Fibroblast of mammary gland (primary cell): ENCODE measurements at regions not wholly inside any gene's neighbourhood (a gene's known extent, or its start where the extent isn't known, plus 50 kb on each side); places are given as distances from the start of the nearest gene placed in this dataset.
"Not testable (repeated sequence)": the region's sequence is repeated elsewhere in the genome, so short reads cannot be mapped to it uniquely, and the experiment has no call there.

ENCODE experiments used
- DNase-seq: peaks from one replicate; pipeline ENCODE4 v3.0.0-alpha.2; 2010; ENCODE audit warnings: low read depth
- H3K4me3 ChIP-seq: 2 replicates; pipeline ENCODE4 v1.5.1; 2011; ENCODE audit warnings: low read depth, mild to moderate bottlenecking, low read length, moderate library complexity; ENCODE audit not compliant: control insufficient read depth

- not testable (repeated sequence) for DNase-seq
These were observed 5507.7 kb upstream of the TPTE start for GRCh38 chr21:5013455-5014304.

GRCh38 chr21:5015187-5015586, 5506.2 kb upstream of the TPTE start:
- DNase-seq, result not testable (repeated sequence)

More at GRCh38 chr21:5013455-5014304, 5507.7 kb upstream of the TPTE start:
- not testable (repeated sequence) for H3K4me3 ChIP-seq

GRCh38 chr21:5019120-5019519, 5502.3 kb upstream of the TPTE start:
- not testable (repeated sequence) for DNase-seq, H3K4me3 ChIP-seq

More at GRCh38 chr21:5015187-5015586, 5506.2 kb upstream of the TPTE start:
- not testable (repeated sequence) for H3K4me3 ChIP-seq

DNA sequence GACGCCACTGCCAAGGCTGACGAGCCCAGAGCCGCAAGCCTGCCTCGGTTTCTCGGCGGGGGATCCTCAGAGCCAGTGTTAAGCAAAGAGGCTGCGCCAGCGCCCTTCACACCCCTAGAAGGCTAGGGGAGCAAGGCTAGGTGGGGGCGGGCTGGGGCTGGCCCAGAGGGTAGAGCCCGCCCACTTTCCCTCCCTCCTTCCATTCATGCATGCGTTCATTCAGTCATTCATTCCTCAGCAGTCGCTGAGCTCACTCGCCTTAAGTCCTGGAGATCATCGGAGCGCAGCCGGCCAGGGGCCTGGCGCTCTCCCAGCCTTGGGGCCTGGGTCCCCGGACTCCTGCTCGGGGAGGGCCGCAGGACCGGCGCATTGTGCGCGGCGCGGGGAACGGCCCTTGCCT, 5499.6 kb upstream of the TPTE start:
- H3K4me3 ChIP-seq, DNase-seq: not testable (repeated sequence)

DNA sequence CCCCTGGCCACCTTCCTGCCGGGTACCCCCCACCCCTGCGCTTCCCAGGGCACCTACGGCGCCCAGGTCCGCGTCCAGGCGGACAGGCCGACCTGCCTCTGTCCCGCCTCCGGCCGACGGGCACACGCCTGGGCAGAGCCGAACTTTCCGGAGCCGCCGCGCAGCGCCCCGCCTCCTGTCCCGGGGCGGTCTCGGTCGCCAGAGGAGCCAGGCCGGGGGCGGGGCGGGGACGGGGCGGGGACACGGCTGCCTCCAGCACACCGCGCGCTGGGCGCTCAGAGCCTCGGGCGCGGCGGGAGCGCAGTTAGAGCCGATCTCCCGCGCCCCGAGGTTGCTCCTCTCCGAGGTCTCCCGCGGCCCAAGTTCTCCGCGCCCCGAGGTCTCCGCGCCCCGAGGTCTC, 5499.1 kb upstream of the TPTE start:
- not testable (repeated sequence) for DNase-seq, H3K4me3 ChIP-seq

GRCh38 chr21:5022748-5023147, 5498.6 kb upstream of the TPTE start:
- not testable (repeated sequence) for H3K4me3 ChIP-seq, DNase-seq

DNA sequence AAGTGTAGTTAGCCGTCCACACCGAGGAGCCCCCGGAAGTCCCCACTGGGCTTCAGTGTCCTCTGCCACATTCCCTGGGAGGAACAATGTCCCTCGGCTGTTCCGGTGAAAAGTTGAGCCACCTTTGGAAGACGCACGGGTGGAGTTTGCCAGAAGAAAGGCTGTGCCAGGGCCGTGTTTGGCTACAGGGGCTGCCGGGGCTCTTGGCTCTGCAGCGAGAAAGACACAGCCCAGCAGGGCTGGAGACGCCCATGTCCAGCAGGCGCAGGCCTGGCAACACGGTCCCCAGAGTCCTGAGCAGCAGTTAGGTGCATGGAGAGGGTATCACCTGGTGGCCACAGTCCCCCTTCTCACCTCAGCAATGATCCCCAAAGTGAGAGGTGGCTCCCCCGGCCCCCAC, 5486.2 kb upstream of the TPTE start:
- not testable (repeated sequence) for H3K4me3 ChIP-seq, DNase-seq

- H3K4me3 ChIP-seq, DNase-seq: not testable (repeated sequence)
These were observed 5485.8 kb upstream of the TPTE start for GRCh38 chr21:5035587-5035986.

- H3K4me3 ChIP-seq, DNase-seq: not testable (repeated sequence)
These were observed 5483.6 kb upstream of the TPTE start for GRCh38 chr21:5037606-5038331.

DNA sequence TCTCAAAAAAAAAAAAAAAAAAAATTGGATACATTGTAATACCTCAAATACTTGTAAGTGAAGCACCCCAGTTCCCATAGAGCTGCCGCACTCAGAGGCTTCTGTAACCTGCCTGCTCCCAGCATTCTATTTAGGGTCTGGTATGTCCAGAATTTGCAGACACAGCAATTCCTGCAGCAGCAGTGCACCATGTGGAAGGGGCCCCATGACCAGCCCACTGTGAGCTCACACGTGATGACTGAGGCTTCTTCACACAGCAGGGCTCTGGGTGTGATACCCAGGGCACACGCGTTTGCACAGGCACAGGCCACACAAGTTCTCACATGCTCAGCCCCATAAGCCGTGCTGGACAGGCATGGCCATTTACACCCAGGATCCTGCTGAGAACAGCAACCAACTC, 5481.5 kb upstream of the TPTE start:
- not testable (repeated sequence) for DNase-seq, H3K4me3 ChIP-seq

GRCh38 chr21:5042583-5042982, 5478.8 kb upstream of the TPTE start:
- not testable (repeated sequence) for H3K4me3 ChIP-seq, DNase-seq

DNA sequence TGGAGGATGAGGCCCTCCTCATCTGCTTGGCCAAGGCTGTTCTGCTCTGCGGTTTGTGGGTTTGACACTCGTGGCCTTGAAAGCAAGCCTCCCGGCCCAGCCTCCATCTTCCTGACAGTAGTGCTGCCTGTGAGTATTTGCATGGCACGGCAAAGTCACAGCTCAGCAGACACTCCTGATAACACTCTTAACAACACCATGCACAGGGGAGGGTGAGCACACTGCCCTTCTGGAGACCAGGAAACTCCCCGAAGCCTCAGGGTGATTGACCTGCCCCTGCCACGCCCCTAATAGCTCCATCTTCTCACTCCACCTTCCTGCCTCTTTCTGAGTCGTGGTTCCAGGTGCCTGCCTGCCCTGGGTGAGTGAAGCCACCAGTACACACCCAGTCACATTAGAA, 5476.6 kb upstream of the TPTE start:
- not testable (repeated sequence) for H3K4me3 ChIP-seq, DNase-seq

DNA sequence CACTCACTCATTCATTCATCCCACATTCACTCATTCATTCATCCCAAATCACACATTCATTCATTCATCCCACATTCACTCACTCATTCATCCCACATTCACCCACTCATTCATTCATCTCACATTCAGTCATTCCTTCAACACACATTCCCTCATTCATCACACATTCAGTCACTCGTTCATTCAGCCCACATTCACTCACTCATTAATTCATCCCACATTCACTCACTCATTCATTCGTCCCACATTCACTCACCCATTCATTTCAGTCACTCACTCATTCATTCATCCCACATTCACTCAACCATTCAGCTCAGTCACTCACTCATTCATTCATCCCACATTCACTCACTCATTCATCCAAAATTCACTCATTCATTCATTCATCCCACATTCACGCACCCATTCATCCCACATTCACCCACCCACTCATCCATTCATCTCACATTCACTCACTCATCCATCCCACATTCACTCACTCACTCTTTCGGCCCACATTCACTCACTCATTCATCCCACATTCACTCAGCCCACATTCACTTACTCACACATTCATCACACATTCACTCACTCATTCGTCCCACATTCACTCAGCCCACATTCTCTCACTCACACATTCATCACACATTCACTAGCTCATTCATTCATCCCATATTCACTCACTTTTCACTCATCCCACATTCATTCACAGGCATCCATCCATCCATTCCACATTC, 5469.9 kb upstream of the TPTE start:
- not testable (repeated sequence) for H3K4me3 ChIP-seq, DNase-seq

DNA sequence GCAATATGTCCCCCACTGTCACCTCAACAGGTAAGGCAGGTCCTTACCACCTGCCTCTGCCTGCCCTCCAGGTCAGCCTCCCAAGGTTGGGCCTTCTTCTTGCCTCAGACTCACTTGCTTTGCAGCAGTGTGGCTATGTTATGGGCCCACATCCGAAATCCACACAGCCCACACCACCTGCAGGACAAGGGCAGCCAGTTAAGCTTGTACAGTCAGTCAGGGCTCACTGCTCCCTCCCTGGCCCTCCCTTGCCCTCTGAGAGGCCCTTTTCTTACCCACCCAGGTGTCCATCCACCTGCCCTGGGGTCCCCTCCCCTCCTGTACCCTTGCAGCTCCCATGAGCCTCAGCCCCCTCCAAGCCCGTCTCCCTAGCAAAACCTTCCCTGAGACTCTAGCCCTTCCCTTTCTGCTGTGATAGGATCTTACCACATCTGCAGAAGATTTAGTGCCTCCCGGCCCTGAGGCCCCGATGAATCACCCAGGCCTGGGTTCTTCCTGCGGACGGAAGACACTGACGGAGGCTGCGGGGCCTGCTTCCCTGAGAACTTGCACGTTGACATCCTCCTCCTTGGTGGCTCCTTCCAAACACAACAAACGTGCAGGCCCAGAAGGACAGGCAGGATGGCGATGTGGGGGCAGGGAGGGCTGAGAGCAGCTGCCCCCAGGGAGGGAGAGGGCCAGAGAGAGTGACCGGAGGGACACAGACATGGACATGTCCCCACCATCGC, 5466.2 kb upstream of the TPTE start:
- not testable (repeated sequence) for H3K4me3 ChIP-seq
- peak; percentile 48 for DNase-seq

DNA sequence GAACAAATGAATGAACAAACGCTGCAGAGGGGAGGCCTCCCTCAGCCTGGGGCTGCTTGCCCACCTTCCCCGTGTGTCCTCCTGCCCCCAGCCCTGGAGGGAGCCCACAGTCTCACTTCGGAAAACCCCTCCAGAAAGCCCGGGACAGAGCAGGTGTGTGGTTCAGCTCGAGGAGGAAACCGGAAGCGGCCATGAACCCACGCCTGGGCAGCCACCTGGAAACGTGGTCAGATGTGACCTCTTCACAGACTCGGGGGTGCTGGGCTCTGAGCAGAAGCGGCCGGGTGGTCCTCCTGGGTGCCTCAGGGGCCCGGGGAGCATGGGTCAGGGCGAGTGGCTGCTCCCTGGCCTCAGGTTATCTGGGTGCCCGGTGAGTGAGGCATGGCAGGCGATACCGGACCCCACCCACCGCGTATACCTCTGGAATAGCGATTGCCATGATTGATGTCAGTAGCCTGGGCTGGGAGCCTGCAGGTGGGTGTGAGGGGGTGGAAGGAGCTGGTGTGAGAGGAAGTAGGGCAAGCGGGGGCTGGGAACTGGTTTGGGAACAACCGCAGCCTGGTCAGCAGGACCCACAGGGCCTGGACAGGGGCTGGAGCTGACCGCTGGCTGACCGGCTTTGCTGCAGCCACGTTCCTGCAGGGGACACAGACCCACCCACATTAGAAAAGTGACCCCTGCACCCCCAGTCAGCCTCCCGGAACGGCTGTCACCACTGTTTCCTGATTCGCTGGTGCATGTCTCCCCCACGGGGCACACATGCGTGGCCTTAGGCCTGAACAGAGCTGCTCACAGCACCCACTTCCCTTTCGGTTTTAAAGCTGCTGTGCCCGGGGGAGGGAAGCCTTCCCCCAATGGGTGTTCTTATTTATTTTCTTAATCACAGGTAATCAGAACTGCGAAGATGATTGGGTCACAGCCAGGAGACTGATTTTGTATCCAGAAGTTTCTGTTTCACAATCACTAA, 5465.1 kb upstream of the TPTE start:
- not testable (repeated sequence) for DNase-seq, H3K4me3 ChIP-seq

DNA sequence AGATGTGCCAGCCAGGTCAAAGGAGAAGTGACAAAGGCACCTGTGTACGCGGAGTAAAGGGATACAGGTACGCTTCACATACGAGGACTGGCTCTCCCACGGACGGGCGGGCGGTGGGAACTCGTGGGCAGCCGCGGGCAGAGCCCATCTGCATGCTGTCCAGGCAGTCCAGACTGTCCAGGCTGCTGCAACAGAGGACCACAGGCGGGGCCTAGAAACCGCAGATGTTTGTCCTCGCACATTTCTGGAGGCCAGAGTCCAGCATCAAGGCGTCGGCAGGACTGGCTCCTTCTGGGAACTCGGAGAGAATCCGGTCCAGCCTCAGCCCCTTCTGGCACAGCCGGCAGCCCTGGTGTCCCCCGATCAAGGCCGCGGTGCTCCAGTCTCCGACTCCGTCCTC, 5464.3 kb upstream of the TPTE start:
- H3K4me3 ChIP-seq, DNase-seq: not testable (repeated sequence)

DNA sequence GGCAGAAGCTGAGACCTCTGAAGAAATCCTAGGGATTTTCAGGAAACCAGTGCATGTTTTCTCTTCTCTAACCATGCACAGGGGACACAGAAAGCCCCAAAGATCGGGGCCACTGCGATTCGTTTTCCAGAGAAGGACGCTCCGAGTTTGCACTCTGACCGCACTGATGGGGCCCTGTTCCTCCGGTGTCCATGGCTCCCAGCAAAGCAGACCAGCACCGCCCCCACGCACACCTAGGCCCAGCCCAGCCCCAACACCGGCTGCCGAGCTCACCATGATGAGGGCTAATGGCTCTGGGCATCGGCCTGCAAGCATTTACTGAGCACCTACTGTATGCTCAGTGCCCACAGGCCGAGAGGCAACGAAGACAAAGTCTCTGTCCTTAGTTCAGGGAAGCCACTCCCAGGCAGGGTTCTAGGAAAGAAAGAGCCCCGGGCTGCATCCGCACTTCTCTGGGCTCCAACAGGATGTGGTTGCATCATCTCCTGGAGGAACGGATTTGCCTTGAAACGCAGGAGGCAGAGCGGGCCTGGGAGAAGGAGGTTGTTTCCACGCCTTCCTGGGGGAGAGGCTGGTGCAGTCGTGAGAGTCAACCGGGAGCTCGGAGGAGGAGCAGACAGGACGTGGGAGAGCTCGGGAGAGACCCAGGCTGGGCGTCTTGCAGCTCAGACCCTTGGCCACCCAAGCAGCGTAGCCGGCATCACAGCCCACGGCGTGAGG, 5460.9 kb upstream of the TPTE start:
- not testable (repeated sequence) for DNase-seq, H3K4me3 ChIP-seq
